Colon (tissue), 2 donors: ENCODE measurements at regions not wholly inside any gene's neighbourhood (a gene's known extent, or its start where the extent isn't known, plus 50 kb on each side); places are given as distances from the start of the nearest gene placed in this dataset.
"Not testable (repeated sequence)": the region's sequence is repeated elsewhere in the genome, so short reads cannot be mapped to it uniquely, and the experiment has no call there.

ENCODE experiments used
- FAIRE-seq: peaks from 2 replicates; lab custom pipeline; 2012; peaks lifted over from hg19 to GRCh38; lab: Jason Lieb, UNC
- donor health status: control.
- donor health status: control.

- FAIRE-seq: no peak
Measured at GRCh38 chr5:88092358-88092757, 176.3 kb downstream of the TMEM161B start.

DNA sequence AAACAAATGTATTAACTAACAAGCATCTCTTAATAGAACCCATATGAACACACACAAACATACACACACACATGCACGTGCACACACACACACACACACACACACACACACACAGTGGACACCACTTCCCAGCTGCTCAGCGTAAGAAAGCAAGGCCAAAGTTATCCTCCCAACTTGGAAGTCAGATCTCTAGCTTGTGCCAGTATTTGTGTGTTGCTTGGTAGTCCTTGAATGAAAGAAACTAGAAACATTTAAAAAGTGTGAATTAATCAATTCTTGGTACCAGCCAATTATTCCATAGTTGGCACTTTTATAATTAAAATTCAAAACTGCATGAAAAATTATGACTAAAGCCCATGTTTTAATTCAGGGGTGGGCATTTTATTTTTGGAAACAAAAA, 178.1 kb downstream of the TMEM161B start:
- no peak for FAIRE-seq

GRCh38 chr5:88089719-88090390, 178.8 kb downstream of the TMEM161B start:
- FAIRE-seq: no peak

DNA sequence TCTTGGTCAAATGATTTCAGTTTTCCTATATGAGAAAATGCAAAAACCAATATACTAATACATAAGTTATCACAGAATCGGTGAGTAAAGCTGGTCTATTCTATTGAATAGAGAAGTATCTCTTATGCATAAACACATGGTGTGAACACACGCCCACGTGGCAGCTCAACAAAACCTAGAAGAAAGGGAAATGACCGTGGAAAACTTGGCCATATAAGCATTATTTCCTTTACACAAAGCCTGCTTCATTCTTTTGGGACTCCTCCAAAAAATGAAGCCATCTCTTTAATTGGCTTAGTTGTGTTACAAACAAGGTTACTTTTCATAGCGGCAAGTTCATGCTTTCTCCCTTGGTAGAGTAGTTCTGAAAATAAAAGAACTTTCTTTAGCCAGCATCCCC, 183.2 kb downstream of the TMEM161B start:
- FAIRE-seq: no peak

DNA sequence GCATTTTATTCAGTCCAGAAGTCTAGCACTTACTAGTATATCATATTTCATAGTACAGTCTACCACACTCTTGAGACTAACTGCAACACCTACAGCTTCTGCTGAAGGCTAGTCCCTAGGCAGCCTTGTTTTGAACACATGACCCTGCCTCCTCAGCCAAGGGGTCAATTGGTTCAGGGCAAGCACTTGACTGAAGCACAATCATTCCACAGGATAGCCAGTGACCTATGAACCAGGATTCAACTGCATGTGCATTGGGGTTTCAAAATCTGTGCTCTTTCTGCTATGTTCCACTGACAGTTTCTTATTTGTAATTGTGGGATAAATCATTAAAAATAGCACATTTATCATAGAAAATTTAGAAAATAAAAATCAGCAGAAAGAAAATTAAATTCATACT, 186.8 kb downstream of the TMEM161B start:
- no peak for FAIRE-seq

GRCh38 chr5:88063813-88064212, 204.8 kb downstream of the TMEM161B start:
- no peak for FAIRE-seq

GRCh38 chr5:88060194-88060593, 208.5 kb downstream of the TMEM161B start:
- FAIRE-seq: no peak

DNA sequence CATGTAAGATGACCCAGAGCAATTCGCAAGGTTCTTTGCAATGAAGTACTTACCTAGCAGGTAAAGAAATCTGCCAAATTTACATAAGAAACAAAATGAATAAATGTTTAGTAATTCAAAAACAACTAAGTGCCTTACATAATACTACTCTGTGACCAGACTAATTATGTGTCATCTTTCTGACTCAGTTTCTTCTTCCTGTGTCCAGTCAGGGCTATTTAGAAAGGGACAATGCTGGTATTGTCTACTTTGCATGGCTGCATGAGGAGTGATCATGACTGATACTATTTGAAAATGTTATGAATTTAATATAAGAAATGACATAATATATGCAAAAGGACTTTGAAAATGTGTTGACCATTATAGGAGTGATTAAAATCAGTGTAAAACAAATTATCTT, 210.0 kb downstream of the TMEM161B start:
- FAIRE-seq: no peak

GRCh38 chr5:88052468-88052867, 216.2 kb downstream of the TMEM161B start:
- not testable (repeated sequence) for FAIRE-seq

DNA sequence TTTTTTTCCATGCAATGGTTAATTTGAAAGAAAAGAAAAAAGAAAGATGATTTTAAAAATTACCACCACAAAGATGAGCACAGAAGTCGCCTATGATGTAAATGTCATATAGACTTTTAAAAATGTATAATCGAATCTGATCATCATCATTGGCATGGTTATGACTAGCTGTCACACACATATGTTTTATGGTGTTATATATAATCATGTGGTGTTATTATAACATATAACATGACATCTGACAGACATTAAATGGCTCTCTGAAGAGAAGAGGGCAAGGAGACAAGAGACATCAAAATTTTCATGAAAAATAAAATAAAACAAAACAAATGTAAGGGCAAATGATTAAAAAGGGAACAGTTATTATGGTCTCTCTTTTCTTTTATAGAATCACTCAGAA, 217.5 kb downstream of the TMEM161B start:
- FAIRE-seq: no peak

DNA sequence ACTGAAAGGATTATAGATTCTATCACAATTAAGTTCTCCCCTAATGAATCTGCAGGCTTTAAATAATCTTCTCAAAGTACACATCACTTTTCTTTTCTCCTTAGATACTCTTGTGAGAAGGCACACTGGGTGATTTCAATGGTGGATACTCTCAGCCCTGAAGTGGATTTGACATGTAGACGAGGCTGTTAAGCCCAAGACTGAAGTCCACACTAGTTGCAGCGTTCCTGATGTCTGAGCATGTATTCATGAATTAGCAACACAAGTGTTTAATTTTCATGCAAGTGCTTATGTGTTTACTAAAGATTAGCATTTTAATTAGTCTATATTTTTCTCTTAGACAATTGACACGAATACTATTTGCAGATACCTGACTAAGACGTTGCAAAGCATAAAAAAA, 218.9 kb downstream of the TMEM161B start:
- no peak for FAIRE-seq

- FAIRE-seq: no peak
Measured at GRCh38 chr5:88049156-88049555, 219.5 kb downstream of the TMEM161B start.

- no peak for FAIRE-seq
Measured at GRCh38 chr5:88045931-88046461, 222.6 kb downstream of the TMEM161B start.

DNA sequence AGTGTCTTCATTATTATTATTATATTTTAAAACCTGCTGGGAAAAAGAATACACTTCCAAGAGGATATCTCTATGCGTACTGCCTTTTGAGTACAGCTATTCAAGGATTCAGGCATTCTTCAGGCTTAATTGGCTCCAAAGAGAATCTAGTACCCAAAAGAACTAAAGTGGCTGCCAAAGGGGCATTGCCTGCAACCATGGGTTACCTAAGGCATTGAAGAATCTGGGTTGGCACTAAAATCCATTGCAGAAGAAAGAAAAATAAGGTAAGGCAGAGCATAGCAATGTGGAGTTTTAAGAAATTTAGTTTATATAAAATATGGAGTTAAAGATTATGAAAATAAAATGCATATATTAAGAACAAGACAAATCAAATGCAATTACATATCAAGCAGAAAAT, 223.5 kb downstream of the TMEM161B start:
- FAIRE-seq: no peak

DNA sequence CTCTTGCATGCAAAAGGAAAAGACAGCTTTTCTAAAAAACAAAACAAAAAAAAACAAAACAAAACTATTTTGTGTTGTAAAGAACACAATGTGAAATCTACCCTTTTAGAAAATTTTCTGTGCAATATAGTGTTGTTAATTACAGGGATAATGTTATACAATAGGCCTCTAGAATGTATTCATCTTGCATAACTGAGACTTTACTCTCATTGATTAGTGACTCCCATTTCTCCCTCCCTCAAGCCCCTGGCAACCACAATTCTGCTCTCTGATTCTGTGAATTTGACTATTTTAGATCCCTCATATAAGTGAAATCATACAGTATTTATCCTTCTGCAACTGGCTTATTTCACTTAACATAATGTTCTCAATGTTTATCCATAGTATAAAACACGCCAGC, 234.1 kb downstream of the TMEM161B start:
- no peak for FAIRE-seq

DNA sequence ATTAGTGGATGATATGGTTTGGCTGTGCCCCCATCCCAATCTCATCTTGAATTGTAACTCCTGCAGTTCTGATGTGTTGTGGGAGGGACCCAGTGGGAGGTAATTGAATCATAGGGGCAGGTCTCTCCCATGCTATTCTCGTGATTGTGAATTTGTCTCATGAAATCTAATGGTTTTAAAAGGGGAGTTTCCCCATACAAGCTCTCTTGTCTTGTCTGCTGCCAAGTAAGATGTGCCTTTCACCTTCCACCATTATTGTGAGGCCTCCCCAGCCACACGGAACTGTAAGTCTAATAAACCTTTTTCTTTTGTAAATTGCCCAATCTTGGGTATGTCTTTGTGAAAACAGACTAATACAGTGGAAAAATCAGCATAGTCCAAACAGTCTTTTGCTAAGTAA, 235.5 kb downstream of the TMEM161B start:
- no peak for FAIRE-seq

- FAIRE-seq: no peak
Measured at GRCh38 chr5:88029011-88029410, 239.6 kb downstream of the TMEM161B start.

- no peak for FAIRE-seq
Measured at GRCh38 chr5:88021141-88021540, 247.5 kb downstream of the TMEM161B start.

- not testable (repeated sequence) for FAIRE-seq
Measured at GRCh38 chr5:88014984-88015383, 253.7 kb downstream of the TMEM161B start.

GRCh38 chr5:88000877-88001276, 267.8 kb downstream of the TMEM161B start:
- no peak for FAIRE-seq

- FAIRE-seq: no peak
Measured at GRCh38 chr5:87997662-87998061, 271.0 kb downstream of the TMEM161B start.

- FAIRE-seq: no peak
Measured at GRCh38 chr5:87966213-87966612, 302.4 kb downstream of the TMEM161B start.

GRCh38 chr5:87954121-87954520, 314.5 kb downstream of the TMEM161B start:
- no peak for FAIRE-seq

DNA sequence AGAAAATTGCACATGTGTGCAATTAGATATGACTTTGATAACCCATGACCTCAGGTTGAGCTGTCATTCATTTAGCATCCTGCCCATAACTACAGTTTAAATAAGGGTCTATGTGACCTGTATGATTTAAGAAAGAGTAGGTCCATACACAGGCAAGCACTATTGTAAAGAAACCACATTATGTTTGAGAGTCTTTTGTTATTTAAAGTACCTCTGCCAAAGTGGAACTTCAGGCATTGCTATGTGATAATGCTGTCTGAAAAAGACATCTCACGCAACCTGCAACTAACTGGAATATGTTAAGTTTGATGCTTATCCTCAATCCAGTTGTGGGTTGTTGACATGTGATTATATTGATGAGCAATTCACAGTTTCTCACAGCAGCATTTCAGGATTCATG, 317.0 kb downstream of the TMEM161B start:
- no peak for FAIRE-seq
